Transverse colon (tissue), 4 donors: ENCODE measurements at regions not wholly inside any gene's neighbourhood (a gene's known extent, or its start where the extent isn't known, plus 50 kb on each side); places are given as distances from the start of the nearest gene placed in this dataset.

Experiments
- EP300 ChIP-seq: sonication (generic); formaldehyde crosslinking; IDR thresholded peaks from one replicate; pipeline ENCODE4 v1.6.1; 2017; ENCODE audit warnings: antibody characterized with exemption, low read depth
- POLR2A ChIP-seq: fragments of 450-650 bp; IDR thresholded peaks from one replicate; pipeline ENCODE4 v1.6.1; 2016; ENCODE audit warnings: antibody characterized with exemption, mild to moderate bottlenecking, moderate library complexity
- POLR2AphosphoS5 ChIP-seq, 3 donors: sonication (generic); formaldehyde crosslinking; IDR thresholded peaks; one replicate each; pipeline ENCODE4 v1.6.1; 2016; ENCODE audit warnings: antibody characterized with exemption in 3 of 3
- TF ChIP-seq, protein P1 (sequence below), 5 experiments: fragments of 200-600 bp in 3 of 5; fragments of 450-650 bp in 2 of 5; sonication (generic) in 3 of 5; IDR thresholded peaks; 1 replicate in 2 of 5; 2 replicates in 3 of 5; pipeline ENCODE4 v1.5.1; 2016 to 2017; ENCODE audit warnings: antibody characterized with exemption in 5 of 5, inconsistent platforms in 3 of 5, mild to moderate bottlenecking in 2 of 5, moderate library complexity in 1 of 5

DNA sequence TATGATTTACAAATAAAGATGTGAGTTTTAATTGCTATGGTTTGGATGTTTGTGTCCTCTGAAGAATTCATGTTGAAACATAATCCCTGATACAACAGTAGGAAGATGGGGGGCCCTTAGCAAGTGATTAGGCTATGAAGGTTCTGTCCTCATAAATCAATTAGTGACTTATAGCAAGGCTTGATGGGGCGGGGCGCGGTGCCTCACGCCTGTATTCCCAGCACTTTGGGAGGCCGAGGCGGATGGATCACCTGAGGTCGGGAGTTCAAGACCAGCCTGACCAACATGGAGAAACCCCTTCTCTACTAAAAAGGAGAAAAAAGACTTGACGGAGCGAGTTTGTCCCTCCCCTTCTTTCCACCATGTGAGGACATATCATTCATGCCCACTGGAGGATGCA lies 2486.5 kb upstream of the PCDH20 start:
- TF ChIP-seq, protein P1, sequence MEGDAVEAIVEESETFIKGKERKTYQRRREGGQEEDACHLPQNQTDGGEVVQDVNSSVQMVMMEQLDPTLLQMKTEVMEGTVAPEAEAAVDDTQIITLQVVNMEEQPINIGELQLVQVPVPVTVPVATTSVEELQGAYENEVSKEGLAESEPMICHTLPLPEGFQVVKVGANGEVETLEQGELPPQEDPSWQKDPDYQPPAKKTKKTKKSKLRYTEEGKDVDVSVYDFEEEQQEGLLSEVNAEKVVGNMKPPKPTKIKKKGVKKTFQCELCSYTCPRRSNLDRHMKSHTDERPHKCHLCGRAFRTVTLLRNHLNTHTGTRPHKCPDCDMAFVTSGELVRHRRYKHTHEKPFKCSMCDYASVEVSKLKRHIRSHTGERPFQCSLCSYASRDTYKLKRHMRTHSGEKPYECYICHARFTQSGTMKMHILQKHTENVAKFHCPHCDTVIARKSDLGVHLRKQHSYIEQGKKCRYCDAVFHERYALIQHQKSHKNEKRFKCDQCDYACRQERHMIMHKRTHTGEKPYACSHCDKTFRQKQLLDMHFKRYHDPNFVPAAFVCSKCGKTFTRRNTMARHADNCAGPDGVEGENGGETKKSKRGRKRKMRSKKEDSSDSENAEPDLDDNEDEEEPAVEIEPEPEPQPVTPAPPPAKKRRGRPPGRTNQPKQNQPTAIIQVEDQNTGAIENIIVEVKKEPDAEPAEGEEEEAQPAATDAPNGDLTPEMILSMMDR (IDR thresholded peaks at IDR 0.05): no peak
- no peak for TF ChIP-seq POLR2A
- no peak for TF ChIP-seq POLR2AphosphoS5 (IDR thresholded peaks at IDR 0.05)
- no peak for TF ChIP-seq EP300
